ENCODE measurements at regions not wholly inside any gene's neighbourhood (a gene's known extent, or its start where the extent isn't known, plus 50 kb on each side); places are given as distances from the start of the nearest gene placed in this dataset.

DNA sequence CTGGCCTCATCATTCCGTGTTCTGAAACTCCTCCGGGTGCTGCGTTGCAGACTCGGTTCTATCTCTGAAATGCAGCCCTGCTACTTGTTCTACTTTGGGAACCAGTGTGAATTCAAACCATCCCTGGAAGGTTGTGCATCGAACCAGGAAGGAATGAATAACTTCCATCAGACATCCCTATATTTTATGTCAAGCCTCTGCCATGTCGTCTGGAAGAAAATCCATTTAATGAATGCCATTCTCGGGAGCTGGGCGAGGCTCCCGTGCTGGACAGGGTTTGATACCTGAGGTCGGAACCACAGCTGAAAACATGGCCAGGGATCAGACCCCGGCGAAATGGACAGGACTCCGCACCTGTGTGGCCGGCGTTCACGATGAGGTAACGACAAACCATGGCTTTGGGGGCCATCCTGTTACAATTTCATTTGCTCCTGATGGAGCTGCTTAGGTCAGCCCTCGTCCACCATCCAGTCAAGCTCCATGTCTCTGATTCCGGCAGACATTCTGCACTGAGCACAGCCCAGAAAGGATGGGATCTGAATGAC, 821.6 kb downstream of the GALR1 start:
- TF ChIP-seq, protein P1, sequence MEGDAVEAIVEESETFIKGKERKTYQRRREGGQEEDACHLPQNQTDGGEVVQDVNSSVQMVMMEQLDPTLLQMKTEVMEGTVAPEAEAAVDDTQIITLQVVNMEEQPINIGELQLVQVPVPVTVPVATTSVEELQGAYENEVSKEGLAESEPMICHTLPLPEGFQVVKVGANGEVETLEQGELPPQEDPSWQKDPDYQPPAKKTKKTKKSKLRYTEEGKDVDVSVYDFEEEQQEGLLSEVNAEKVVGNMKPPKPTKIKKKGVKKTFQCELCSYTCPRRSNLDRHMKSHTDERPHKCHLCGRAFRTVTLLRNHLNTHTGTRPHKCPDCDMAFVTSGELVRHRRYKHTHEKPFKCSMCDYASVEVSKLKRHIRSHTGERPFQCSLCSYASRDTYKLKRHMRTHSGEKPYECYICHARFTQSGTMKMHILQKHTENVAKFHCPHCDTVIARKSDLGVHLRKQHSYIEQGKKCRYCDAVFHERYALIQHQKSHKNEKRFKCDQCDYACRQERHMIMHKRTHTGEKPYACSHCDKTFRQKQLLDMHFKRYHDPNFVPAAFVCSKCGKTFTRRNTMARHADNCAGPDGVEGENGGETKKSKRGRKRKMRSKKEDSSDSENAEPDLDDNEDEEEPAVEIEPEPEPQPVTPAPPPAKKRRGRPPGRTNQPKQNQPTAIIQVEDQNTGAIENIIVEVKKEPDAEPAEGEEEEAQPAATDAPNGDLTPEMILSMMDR (IDR thresholded peaks at IDR 0.05; ENCODE audit: low read depth, low read length), result no peak
- no peak for TF ChIP-seq MYC (IDR thresholded peaks at IDR 0.05; ENCODE audit: low read depth, low read length)
- no peak for TF ChIP-seq POLR2A (IDR thresholded peaks at IDR 0.05; ENCODE audit: extremely low read depth, insufficient read length)
